ENCODE measurements at regions not wholly inside any gene's neighbourhood (a gene's known extent, or its start where the extent isn't known, plus 50 kb on each side); places are given as distances from the start of the nearest gene placed in this dataset.
A peak's percentile ranks its signal among the peaks of the same experiment; 100 is the strongest.

GRCh38 chr11:104338186-104338585 lies 174.2 kb upstream of the PDGFD start:
- Mint-ChIP-seq H3K4me3 (no peak overlapping the region), H3K27me3 (ENCODE audit: insufficient read depth, low read depth) (no peaks in the 10 kb centered on the region), H3K4me1 (peaks cover 4% of the 10 kb centered on the region), H3K27ac (no peak overlapping the region), H3K9me3 (no peaks in the 10 kb centered on the region), H3K36me3 (no peaks in the 10 kb centered on the region)
- Histone ChIP-seq H4K20me1 (ENCODE audit: low read depth) (no peaks in the 10 kb centered on the region), H3K27me3 (no peaks in the 10 kb centered on the region), H3K36me3 (no peaks in the 10 kb centered on the region), H2AFZ (replicated peaks) (no peak overlapping the region), H3K4me3 (no peak overlapping the region), H3K9ac (no peak overlapping the region), H3K9me3 (ENCODE audit: low read depth) (no peaks in the 10 kb centered on the region), H3F3A (ENCODE audit: low read depth) (no peaks in the 10 kb centered on the region), H3K4me2 (no peak overlapping the region), H3K79me2 (ENCODE audit: low read depth) (no peaks in the 10 kb centered on the region), H3K27ac (no peak overlapping the region), H3K4me1 (no peaks in the 10 kb centered on the region)
- TF ChIP-seq CTCF (IDR thresholded peaks at IDR 0.05) (no peak), EZH2phosphoT487 (IDR thresholded peaks at IDR 0.05) (no peak), EZH2 (IDR thresholded peaks at IDR 0.05) (no peak)
- no peak for DNase-seq (ENCODE audit: low spot score)

- no peak overlapping the region for H3K27ac Mint-ChIP-seq
- no peaks in the 10 kb centered on the region for H3K27me3 ChIP-seq
- no peak overlapping the region for H3K4me3 ChIP-seq
- no peak overlapping the region for H3K4me2 ChIP-seq
- H3K36me3 Mint-ChIP-seq: no peaks in the 10 kb centered on the region
- H4K20me1 ChIP-seq (ENCODE audit: low read depth): no peaks in the 10 kb centered on the region
- H3K27me3 Mint-ChIP-seq (ENCODE audit: insufficient read depth, low read depth): no peaks in the 10 kb centered on the region
- no peak overlapping the region for H2AFZ ChIP-seq (replicated peaks)
- no peaks in the 10 kb centered on the region for H3K79me2 ChIP-seq (ENCODE audit: low read depth)
- peaks cover 4% of the 10 kb centered on the region for H3K4me1 Mint-ChIP-seq
- no peaks in the 10 kb centered on the region for H3K36me3 ChIP-seq
- TF ChIP-seq CTCF (IDR thresholded peaks at IDR 0.05) (no peak), EZH2 (IDR thresholded peaks at IDR 0.05) (no peak), EZH2phosphoT487 (IDR thresholded peaks at IDR 0.05) (no peak)
- no peaks in the 10 kb centered on the region for H3K4me1 ChIP-seq
- no peak overlapping the region for H3K4me3 Mint-ChIP-seq
- no peak overlapping the region for H3K27ac ChIP-seq
- no peak for DNase-seq (ENCODE audit: low spot score)
- no peaks in the 10 kb centered on the region for H3K9me3 Mint-ChIP-seq
- H3K9ac ChIP-seq: no peak overlapping the region
- no peaks in the 10 kb centered on the region for H3K9me3 ChIP-seq (ENCODE audit: low read depth)
- H3F3A ChIP-seq (ENCODE audit: low read depth): no peaks in the 10 kb centered on the region
Measured at GRCh38 chr11:104337273-104337672, 173.3 kb upstream of the PDGFD start.

- Mint-ChIP-seq H3K4me1 (no peaks in the 10 kb centered on the region), H3K9me3 (no peaks in the 10 kb centered on the region), H3K27ac (no peak overlapping the region), H3K36me3 (no peaks in the 10 kb centered on the region), H3K4me3 (no peak overlapping the region), H3K27me3 (ENCODE audit: insufficient read depth, low read depth) (no peaks in the 10 kb centered on the region)
- Histone ChIP-seq H3K9me3 (ENCODE audit: low read depth) (no peaks in the 10 kb centered on the region), H3K4me3 (no peak overlapping the region), H4K20me1 (ENCODE audit: low read depth) (no peaks in the 10 kb centered on the region), H3F3A (ENCODE audit: low read depth) (no peaks in the 10 kb centered on the region), H3K4me2 (no peak overlapping the region), H3K9ac (no peak overlapping the region), H2AFZ (replicated peaks) (no peak overlapping the region), H3K27ac (no peak overlapping the region), H3K4me1 (no peaks in the 10 kb centered on the region), H3K79me2 (ENCODE audit: low read depth) (no peaks in the 10 kb centered on the region), H3K36me3 (no peaks in the 10 kb centered on the region), H3K27me3 (no peaks in the 10 kb centered on the region)
- DNase-seq (ENCODE audit: low spot score): no peak
- TF ChIP-seq CTCF (IDR thresholded peaks at IDR 0.05) (peak; percentile 33), EZH2phosphoT487 (IDR thresholded peaks at IDR 0.05) (no peak), EZH2 (IDR thresholded peaks at IDR 0.05) (no peak)
Measured at GRCh38 chr11:104333977-104334376, 170.0 kb upstream of the PDGFD start.
